ENCODE measurements at regions not wholly inside any gene's neighbourhood (a gene's known extent, or its start where the extent isn't known, plus 50 kb on each side); places are given as distances from the start of the nearest gene placed in this dataset.
A peak's percentile ranks its signal among the peaks of the same experiment; 100 is the strongest.

DNA sequence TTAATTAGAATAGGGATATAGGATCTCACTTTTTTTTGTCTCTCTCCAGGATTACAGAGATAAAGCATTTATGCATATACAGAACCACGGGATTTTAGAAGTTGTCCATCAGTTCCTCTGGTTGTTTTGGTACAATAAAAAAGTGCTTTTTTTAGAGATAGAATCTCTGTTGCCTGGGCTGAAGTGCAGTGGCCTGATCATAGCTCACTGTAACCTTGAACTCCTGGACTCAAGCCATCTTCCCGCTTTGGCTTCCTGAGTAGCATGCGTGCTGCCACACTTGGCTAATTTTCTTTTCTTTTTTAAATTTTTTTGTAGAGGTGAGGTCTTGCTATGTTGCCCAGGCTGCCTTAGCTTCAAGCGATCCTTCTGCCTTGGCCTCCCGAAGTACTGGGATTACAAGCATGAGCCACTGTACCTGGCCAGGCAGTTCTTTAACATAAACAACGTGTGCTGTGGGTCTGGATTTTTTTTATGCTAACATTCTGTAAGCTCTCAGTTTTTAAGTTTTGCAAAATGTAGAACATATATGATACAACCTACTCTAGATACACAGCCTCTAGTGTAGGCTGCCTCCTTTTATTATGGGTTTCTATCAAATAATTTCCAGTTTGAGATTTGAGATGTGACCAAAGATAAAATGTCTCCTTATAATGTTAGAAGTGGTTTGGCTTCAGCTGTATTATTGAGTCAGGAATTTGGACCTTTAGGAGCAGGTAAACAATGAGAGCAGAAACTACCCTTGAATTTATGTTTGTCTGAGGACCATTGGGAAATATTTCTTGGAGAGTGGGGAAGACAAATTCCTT lies 57.4 kb upstream of the ULK4 start (continued):
- TF ChIP-seq, protein P1, sequence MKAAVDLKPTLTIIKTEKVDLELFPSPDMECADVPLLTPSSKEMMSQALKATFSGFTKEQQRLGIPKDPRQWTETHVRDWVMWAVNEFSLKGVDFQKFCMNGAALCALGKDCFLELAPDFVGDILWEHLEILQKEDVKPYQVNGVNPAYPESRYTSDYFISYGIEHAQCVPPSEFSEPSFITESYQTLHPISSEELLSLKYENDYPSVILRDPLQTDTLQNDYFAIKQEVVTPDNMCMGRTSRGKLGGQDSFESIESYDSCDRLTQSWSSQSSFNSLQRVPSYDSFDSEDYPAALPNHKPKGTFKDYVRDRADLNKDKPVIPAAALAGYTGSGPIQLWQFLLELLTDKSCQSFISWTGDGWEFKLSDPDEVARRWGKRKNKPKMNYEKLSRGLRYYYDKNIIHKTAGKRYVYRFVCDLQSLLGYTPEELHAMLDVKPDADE (IDR thresholded peaks at IDR 0.05), result no peak
- TF ChIP-seq STAT1 (IDR thresholded peaks at IDR 0.05; ENCODE audit: unreplicated experiment) (no peak), NANOG (IDR thresholded peaks at IDR 0.05; ENCODE audit: borderline replicate concordance) (no peak), ZNF114 (CRISPR knock-in tag; IDR thresholded peaks at IDR 0.05) (no peak), EZH2 (IDR thresholded peaks at IDR 0.05; ENCODE audit: low read depth, unreplicated experiment) (no peak), CREB1 (CRISPR knock-in tag; IDR thresholded peaks at IDR 0.05; ENCODE audit: low read depth) (no peak), ZNF331 (CRISPR knock-in tag; IDR thresholded peaks at IDR 0.05; ENCODE audit: low read depth) (no peak)
- TF ChIP-seq, protein P2, sequence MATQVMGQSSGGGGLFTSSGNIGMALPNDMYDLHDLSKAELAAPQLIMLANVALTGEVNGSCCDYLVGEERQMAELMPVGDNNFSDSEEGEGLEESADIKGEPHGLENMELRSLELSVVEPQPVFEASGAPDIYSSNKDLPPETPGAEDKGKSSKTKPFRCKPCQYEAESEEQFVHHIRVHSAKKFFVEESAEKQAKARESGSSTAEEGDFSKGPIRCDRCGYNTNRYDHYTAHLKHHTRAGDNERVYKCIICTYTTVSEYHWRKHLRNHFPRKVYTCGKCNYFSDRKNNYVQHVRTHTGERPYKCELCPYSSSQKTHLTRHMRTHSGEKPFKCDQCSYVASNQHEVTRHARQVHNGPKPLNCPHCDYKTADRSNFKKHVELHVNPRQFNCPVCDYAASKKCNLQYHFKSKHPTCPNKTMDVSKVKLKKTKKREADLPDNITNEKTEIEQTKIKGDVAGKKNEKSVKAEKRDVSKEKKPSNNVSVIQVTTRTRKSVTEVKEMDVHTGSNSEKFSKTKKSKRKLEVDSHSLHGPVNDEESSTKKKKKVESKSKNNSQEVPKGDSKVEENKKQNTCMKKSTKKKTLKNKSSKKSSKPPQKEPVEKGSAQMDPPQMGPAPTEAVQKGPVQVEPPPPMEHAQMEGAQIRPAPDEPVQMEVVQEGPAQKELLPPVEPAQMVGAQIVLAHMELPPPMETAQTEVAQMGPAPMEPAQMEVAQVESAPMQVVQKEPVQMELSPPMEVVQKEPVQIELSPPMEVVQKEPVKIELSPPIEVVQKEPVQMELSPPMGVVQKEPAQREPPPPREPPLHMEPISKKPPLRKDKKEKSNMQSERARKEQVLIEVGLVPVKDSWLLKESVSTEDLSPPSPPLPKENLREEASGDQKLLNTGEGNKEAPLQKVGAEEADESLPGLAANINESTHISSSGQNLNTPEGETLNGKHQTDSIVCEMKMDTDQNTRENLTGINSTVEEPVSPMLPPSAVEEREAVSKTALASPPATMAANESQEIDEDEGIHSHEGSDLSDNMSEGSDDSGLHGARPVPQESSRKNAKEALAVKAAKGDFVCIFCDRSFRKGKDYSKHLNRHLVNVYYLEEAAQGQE (IDR thresholded peaks at IDR 0.05; ENCODE audit: unreplicated experiment), result no peak

DNA sequence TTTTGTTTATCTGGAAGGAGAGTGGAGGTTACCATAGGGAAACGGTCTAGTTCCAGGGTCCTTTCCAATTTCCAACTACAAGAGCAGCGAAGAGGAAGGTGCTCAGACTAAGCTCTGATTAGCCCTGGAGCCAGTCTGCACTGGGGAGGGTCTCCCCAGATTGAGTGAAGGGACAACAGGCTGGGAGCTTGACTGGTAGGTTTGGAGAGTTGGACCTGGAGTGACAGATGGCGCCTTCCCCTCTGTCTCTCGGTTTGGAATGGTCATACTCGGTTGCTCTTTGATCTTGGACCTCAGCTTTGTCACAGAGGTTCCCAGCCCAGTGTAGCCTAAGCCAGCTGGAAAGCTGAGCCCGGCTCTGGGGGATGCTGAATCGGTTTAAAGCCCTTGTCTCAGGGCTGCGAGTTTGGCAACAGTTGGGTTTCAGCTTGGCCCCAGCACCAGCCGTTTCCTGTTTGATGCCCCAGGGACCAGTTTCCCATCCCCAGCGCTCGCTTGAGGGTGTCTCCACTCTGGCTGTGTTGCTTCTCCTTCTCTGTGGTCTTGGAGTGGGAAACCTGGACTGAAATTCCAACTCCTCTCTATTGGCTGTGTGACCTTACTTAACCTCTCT lies 53.1 kb upstream of the ULK4 start:
- DNase-seq (ENCODE audit: low spot score) (peak; percentile 59), ATAC-seq (peak; percentile 22)
- Mint-ChIP-seq H3K27me3 (ENCODE audit: insufficient read depth, low read depth, poor library complexity) (peaks cover 10% of the 10 kb centered on the region), H3K9me3 (no peaks in the 10 kb centered on the region; the same call in 2 of the 3 replicates), H3K4me1 (peaks cover 23% of the 10 kb centered on the region), H3K27ac (no peak overlapping the region), H3K36me3 (ENCODE audit: low read depth) (no peaks in the 10 kb centered on the region; the same call in 2 of the 3 replicates), H3K4me3 (peak overlapping the region; percentile 81)
- H3K27ac ChIP-seq (ENCODE audit: low read depth), result no peak overlapping the region
- H3K27me3 ChIP-seq (ENCODE audit: insufficient read depth), result peaks cover 24% of the 10 kb centered on the region
- no peaks in the 10 kb centered on the region; the same call in 1 of the 2 replicates for H3F3A ChIP-seq (replicated peaks; ENCODE audit: low read depth)
- no peak overlapping the region for H2AFZ ChIP-seq
- peak overlapping the region; percentile 93 for H3K4me2 ChIP-seq
- peaks cover 22% of the 10 kb centered on the region for H3K4me1 ChIP-seq (ENCODE audit: insufficient read depth)
- no peaks in the 10 kb centered on the region for H3K36me3 ChIP-seq (ENCODE audit: insufficient read depth)
- H4K20me1 ChIP-seq (replicated peaks; ENCODE audit: insufficient read depth), result no peaks in the 10 kb centered on the region; the same call in 1 of the 2 replicates
- peaks cover 61% of the 10 kb centered on the region for H3K79me2 ChIP-seq (replicated peaks; ENCODE audit: insufficient read depth)
- H3K4me3 ChIP-seq, result peak overlapping the region; percentile 83
- no peaks in the 10 kb centered on the region for H3K9me2 ChIP-seq (ENCODE audit: insufficient read depth)
- TF ChIP-seq, protein P3, sequence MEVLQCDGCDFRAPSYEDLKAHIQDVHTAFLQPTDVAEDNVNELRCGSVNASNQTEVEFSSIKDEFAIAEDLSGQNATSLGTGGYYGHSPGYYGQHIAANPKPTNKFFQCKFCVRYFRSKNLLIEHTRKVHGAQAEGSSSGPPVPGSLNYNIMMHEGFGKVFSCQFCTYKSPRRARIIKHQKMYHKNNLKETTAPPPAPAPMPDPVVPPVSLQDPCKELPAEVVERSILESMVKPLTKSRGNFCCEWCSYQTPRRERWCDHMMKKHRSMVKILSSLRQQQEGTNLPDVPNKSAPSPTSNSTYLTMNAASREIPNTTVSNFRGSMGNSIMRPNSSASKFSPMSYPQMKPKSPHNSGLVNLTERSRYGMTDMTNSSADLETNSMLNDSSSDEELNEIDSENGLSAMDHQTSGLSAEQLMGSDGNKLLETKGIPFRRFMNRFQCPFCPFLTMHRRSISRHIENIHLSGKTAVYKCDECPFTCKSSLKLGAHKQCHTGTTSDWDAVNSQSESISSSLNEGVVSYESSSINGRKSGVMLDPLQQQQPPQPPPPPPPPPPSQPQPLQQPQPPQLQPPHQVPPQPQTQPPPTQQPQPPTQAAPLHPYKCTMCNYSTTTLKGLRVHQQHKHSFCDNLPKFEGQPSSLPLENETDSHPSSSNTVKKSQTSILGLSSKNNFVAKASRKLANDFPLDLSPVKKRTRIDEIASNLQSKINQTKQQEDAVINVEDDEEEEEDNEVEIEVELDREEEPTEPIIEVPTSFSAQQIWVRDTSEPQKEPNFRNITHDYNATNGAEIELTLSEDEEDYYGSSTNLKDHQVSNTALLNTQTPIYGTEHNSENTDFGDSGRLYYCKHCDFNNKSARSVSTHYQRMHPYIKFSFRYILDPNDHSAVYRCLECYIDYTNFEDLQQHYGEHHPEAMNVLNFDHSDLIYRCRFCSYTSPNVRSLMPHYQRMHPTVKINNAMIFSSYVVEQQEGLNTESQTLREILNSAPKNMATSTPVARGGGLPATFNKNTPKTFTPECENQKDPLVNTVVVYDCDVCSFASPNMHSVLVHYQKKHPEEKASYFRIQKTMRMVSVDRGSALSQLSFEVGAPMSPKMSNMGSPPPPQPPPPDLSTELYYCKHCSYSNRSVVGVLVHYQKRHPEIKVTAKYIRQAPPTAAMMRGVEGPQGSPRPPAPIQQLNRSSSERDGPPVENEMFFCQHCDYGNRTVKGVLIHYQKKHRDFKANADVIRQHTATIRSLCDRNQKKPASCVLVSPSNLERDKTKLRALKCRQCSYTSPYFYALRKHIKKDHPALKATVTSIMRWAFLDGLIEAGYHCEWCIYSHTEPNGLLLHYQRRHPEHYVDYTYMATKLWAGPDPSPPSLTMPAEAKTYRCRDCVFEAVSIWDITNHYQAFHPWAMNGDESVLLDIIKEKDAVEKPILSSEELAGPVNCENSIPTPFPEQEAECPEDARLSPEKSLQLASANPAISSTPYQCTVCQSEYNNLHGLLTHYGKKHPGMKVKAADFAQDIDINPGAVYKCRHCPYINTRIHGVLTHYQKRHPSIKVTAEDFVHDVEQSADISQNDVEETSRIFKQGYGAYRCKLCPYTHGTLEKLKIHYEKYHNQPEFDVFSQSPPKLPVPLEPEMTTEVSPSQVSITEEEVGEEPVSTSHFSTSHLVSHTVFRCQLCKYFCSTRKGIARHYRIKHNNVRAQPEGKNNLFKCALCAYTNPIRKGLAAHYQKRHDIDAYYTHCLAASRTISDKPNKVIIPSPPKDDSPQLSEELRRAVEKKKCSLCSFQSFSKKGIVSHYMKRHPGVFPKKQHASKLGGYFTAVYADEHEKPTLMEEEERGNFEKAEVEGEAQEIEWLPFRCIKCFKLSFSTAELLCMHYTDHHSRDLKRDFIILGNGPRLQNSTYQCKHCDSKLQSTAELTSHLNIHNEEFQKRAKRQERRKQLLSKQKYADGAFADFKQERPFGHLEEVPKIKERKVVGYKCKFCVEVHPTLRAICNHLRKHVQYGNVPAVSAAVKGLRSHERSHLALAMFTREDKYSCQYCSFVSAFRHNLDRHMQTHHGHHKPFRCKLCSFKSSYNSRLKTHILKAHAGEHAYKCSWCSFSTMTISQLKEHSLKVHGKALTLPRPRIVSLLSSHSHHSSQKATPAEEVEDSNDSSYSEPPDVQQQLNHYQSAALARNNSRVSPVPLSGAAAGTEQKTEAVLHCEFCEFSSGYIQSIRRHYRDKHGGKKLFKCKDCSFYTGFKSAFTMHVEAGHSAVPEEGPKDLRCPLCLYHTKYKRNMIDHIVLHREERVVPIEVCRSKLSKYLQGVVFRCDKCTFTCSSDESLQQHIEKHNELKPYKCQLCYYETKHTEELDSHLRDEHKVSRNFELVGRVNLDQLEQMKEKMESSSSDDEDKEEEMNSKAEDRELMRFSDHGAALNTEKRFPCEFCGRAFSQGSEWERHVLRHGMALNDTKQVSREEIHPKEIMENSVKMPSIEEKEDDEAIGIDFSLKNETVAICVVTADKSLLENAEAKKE (CRISPR knock-in tag; IDR thresholded peaks at IDR 0.05), result no peak
- TF ChIP-seq JUNB (IDR thresholded peaks at IDR 0.05; ENCODE audit: unreplicated experiment), result no peak
- TF ChIP-seq, protein P4, sequence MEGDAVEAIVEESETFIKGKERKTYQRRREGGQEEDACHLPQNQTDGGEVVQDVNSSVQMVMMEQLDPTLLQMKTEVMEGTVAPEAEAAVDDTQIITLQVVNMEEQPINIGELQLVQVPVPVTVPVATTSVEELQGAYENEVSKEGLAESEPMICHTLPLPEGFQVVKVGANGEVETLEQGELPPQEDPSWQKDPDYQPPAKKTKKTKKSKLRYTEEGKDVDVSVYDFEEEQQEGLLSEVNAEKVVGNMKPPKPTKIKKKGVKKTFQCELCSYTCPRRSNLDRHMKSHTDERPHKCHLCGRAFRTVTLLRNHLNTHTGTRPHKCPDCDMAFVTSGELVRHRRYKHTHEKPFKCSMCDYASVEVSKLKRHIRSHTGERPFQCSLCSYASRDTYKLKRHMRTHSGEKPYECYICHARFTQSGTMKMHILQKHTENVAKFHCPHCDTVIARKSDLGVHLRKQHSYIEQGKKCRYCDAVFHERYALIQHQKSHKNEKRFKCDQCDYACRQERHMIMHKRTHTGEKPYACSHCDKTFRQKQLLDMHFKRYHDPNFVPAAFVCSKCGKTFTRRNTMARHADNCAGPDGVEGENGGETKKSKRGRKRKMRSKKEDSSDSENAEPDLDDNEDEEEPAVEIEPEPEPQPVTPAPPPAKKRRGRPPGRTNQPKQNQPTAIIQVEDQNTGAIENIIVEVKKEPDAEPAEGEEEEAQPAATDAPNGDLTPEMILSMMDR (conservative IDR thresholded peaks at IDR 0.05; ENCODE audit: low read depth in 2 of 2), result no peak
